HG03108 (cell line): ENCODE measurements at regions not wholly inside any gene's neighbourhood (a gene's known extent, or its start where the extent isn't known, plus 50 kb on each side); places are given as distances from the start of the nearest gene placed in this dataset.
"Not testable (repeated sequence)": the region's sequence is repeated elsewhere in the genome, so short reads cannot be mapped to it uniquely, and the experiment has no call there.

Experiments used
- ATAC-seq: cut with Tn5 transposase; IDR thresholded peaks from one replicate; pipeline ENCODE4 v1.9.1; 2021; ENCODE audit warnings: moderate library complexity; ENCODE audit not compliant: unreplicated experiment

- ATAC-seq: no peak
Observed at GRCh38 chr21:28324690-28325089, 668.0 kb downstream of the LTN1 start.

- ATAC-seq: no peak
Observed at GRCh38 chr21:28317177-28317950, 675.3 kb downstream of the LTN1 start.

- no peak for ATAC-seq
Observed at GRCh38 chr21:28311411-28312190, 681.1 kb downstream of the LTN1 start.

- ATAC-seq: no peak
Observed at GRCh38 chr21:28310711-28311110, 682.0 kb downstream of the LTN1 start.

- no peak for ATAC-seq
Observed at GRCh38 chr21:28310171-28310685, 682.4 kb downstream of the LTN1 start.

- no peak for ATAC-seq
Observed at GRCh38 chr21:28309596-28309995, 683.1 kb downstream of the LTN1 start.

- no peak for ATAC-seq
Observed at GRCh38 chr21:28308516-28308915, 684.2 kb downstream of the LTN1 start.

GRCh38 chr21:28299946-28300345 lies 692.7 kb downstream of the LTN1 start:
- no peak for ATAC-seq

GRCh38 chr21:28298251-28298672 lies 694.4 kb downstream of the LTN1 start:
- ATAC-seq: no peak

GRCh38 chr21:28294051-28294450 lies 698.6 kb downstream of the LTN1 start:
- no peak for ATAC-seq

GRCh38 chr21:28283641-28284490 lies 708.8 kb downstream of the LTN1 start:
- no peak for ATAC-seq

- ATAC-seq: no peak
Observed at GRCh38 chr21:28282833-28283232, 709.8 kb downstream of the LTN1 start.

- not testable (repeated sequence) for ATAC-seq
Observed at GRCh38 chr21:28281357-28281756, 711.3 kb downstream of the LTN1 start.

GRCh38 chr21:28280611-28281010 lies 712.1 kb downstream of the LTN1 start:
- ATAC-seq: no peak

GRCh38 chr21:28277324-28277723 lies 715.4 kb downstream of the LTN1 start:
- ATAC-seq: no peak

- no peak for ATAC-seq
Observed at GRCh38 chr21:28272272-28272992, 720.2 kb downstream of the LTN1 start.

- ATAC-seq: no peak
Observed at GRCh38 chr21:28269173-28269572, 723.5 kb downstream of the LTN1 start.

- no peak for ATAC-seq
Observed at GRCh38 chr21:28268685-28269084, 724.0 kb downstream of the LTN1 start.

GRCh38 chr21:28267449-28267848 lies 725.2 kb downstream of the LTN1 start:
- ATAC-seq: no peak

- ATAC-seq: no peak
Observed at GRCh38 chr21:28266061-28266460, 726.6 kb downstream of the LTN1 start.
